GF-D8 (cell line): ENCODE measurements at regions not wholly inside any gene's neighbourhood (a gene's known extent, or its start where the extent isn't known, plus 50 kb on each side); places are given as distances from the start of the nearest gene placed in this dataset.

ENCODE experiments used
- DNase-seq: peaks from one replicate; lab custom pipeline; 2025; lab: John Stamatoyannopoulos, UW

DNA sequence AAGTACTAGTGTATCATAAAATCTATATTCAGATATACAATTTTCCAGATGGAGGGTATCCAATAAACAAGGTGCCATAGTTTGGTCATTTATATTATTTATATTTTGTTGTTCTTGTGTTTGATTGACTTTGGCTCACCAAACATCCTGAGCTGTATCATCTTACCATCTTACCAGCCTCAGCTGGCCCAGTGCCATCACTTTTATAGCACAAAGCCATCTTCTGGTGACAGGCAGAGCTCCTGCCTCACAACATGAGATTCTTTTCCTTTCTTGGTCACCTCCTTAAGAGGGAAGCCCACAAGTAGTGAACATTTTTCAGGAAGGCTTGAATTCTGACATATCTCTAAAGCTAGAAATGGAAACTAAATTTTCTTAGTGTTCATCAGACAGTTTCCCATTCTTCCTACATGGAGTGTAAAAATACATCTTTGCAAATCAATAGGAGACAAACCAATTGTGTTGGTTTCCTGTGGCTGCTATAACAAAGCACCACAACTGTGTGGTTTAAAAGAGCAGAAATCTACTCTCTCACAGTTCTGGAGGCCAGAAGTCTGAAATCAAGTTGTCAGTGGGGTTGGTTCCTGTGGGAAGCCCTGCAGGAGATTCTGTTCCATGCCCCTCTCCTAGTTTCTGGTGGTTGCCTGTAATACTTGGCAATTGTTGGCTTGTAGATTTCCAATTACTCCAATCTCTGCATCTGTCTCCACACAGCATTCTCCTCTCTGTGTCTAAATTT lies 341.8 kb downstream of the MAN2A1 start:
- DNase-seq, result no peak

DNA sequence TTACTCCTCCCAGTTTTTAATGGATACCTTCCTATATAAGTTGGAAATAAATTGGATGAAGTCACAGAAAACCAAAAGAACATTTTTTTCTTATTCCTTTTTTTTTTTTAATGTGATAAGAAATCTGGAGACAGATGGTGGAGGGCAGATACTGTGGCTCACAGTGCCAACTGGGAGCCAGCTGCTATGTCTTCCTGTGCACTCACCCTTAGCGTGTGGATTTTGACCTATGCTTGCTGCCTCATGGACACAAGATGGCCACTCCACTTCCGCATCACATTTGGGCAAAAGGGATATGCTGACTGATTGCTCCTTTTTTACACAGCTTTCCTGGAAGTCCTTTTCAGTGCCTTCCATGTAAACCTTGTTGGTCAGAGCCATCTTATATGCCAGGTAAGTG lies 342.6 kb downstream of the MAN2A1 start:
- DNase-seq, result no peak

DNA sequence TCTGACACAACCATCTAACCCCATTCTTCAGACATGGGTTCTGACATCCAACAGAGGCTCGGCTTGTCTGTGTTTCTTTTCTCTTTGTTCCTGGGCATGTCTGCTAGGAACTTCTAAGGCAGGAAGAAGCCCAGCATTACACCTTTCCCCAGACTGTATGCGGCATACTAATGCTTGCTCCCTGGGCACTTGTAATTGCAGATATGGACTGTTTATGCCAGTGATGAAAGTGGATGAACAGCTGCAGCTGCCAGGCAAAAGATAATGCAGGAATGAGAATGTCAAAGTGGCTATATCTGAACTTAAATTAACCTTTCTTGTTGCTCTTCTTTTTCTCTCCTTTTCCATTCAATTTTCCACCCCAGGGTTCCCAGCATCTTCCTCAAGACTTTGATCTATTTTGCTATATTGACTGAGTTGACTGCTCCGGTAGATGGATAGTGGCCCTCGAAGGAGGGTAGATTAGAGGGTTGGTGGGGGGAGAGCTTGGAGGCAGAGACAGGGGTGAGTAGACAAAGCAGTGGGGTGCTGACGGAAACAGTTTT lies 344.4 kb downstream of the MAN2A1 start:
- DNase-seq, result no peak

DNA sequence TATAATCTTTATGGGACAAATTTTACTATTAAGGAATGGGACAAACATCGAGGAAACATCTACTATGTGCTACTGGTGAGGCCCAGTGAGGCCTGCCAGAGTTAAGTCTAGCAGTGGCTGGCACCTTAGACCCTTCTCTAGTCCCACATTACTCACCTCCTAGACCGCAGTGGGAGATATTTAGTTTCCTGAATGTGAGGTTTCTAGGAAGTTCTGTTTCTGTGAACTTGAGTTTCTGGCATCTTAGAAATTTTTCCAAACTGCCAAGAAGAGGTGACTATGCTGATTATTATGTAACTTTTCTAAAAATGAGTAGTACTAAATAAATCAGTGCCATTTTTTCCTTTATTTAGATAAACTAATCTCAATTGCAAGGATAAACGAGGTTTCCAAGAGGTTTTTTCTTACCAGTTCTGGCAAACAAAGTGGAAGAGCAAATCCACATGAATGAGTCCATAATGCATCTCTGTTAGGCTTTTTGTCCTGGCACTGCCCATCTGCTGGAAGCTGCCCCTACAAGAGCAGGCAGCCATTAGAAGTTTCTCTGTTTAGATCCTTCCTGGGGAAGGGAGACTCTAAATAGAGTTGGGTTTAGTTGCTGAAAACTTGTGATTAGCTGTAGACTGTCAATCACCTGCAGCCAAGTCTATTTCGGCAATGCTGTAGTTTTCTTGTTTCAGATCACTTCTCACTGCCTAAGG lies 348.7 kb downstream of the MAN2A1 start:
- no peak for DNase-seq

DNA sequence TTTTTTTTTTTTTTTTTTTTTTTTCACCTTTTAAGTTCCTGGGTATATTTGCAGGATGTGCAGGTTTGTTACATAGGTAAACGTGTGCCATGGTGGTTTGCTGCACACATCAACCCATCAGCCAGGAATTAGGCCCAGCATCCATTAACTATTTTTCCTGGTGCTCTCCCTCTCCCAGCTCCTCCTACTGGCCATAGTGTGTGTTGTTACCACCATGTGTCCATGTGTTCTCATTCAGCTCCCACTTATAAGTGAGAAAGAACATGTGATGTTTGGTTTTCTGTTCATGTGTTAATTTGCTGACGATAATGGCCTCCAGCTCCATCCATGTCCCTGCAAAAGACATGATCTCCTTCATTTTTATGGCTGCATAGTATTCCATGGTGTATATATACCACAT lies 350.5 kb downstream of the MAN2A1 start:
- DNase-seq, result no peak

DNA sequence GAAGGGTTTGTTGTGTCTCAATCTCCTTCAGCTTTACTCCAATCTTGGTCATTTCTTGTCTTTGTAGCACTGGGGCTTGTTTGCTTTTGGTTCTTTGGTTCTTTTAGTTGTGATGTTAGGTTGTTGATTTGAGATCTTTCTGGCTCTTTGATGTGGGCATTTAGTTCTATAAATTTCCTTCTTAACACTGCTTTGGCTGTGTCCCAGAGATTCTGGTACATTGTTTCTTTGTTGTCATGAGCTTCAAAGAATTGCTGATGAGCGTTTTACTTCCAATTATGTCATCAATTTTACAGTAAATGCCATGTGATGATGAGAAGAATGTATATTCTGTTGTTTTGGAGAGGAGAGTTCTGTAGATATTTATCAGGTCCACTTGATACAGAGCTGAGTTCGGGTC lies 353.3 kb downstream of the MAN2A1 start:
- no peak for DNase-seq

DNA sequence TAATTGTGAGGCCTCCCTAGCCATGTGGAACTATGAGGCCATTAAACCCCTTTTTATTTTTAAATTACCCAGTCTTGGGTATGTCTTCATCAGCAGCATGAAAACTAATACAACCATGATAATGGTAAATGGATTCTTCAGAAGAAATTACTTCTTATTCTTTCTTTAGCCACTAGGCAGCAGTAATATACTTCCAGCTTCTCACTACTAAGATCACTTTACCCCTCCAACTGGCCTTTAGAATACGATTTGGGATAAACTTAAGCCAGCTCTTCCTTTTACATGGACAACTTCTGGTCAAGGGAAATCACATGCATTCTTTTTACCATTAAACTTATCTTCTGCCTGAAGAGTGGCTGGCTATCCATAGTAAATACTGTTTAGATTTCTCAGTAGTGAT lies 355.4 kb downstream of the MAN2A1 start:
- DNase-seq, result no peak

DNA sequence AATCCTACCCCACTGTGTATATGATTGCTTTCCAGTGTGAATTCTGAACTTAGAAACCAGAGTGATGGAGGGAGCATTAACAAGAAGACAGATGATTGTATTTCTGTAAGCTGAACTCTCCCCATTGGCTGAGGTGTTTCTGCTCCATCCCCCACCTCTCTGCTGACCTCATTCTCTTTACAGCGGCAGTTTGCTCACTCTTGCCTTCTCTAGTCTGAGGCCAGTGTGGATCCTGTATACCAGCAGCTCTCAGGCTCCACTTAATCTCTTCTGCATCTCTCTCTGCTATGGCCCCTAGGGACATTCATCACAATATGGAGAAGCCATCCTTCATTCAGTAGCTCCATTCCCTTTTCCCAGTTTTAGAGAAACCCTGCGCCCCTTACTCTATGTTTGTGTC lies 358.8 kb downstream of the MAN2A1 start:
- DNase-seq, result no peak

DNA sequence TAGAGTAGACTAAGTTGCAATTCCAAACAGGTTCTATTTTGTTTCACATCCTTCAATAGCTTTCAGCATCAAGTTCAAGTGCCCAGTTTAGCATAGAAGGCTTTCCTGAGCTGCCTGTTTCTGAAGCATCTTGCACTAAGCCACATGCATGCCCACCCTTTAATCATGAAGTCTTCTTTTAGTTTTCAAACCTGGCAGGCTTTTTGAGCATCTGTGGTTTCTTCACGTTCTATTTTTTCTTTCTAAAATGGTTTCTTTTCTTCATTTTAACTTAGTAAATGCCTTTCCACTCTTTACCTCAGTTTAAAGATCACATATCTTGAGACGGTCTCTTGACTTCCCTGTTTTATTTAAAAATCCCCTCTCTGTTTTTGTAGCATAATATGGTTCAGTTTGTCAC lies 360.1 kb downstream of the MAN2A1 start:
- DNase-seq, result no peak

DNA sequence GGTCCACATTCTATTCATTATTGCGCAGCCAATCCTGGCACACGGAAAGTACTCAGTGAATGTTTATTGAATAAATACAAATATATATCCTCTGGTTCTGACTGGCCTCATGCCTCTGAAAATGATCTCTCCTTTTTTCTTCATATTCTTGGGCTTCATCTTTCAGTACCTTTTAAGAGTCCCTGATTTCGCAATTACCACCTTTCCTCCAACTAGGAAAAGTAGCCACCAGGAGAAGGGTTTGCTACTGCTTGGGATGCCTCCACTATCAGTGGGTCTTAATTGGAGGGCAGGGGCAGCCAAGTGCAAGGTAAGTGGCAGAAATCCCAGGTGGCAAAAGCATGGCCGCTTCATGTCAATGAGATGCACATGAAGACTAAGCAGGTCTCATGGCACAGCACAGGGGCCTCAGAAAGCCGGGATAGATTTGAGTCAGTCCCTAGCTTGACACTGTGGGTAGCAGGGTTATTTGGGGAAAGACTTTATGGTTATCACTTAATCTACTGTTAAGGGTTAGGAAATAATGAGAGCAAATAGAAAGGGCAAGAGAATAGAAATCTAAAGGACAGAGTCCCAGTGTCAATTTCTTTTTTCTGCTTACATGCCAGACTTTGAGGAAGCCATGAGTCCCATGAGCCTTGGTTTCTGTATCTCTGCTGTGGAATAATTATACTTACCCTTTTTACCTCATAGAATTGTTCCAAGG lies 361.1 kb downstream of the MAN2A1 start:
- no peak for DNase-seq

DNA sequence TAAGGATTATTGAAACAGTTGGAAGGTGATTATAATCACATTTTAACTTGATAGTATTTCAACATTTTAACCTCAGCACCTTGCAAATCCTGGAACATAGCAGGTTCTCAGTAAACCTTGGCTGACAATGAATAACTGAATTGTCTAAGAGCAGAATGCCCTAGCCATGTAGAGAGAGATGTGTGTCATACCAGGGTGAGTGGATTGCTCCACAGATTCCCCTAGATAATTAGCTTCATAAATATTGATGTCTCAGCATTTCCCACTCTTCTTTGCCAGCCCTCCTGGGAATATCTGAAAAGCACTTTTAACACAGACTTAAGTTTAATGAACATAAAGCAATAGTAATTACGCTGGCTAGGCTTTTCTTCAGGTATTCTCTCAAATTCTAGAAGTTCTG lies 363.5 kb downstream of the MAN2A1 start:
- DNase-seq, result no peak

DNA sequence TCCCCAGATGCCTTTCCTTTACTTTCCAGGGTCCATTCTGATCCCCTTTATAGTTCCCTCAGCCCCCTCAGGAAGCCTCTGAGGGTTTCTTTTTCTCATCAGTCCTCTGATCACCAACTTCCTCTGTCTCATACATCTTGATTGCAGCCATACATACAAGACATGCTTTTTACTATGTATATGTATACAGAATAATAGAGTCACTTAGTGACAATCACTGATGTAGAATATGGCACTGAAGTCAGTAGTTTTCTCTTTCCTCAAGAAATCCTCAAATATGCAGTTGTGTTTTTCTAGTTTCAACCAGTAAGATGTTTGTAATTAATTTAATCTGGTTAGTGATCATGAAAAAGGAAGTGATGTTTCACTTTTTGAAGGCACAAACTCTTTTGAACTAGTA lies 364.1 kb downstream of the MAN2A1 start:
- no peak for DNase-seq

DNA sequence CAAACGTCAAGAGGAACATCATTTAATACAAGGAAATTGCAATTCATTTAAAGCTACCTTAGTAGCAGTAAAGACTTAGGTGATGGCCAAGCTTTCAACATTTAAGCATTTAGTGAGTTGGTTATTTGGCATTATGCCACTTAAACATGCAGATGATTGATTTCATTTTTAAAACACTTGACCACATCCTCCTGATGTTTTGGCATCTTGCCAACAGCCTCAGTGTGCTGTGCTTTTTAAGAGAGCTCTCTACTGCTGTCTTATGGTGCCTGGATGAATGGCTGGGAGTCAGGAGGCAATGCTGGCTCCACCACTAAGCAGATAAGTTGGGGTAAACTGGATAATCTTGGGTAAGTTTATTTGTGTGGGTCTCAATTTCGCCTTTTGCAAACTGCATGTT lies 364.5 kb downstream of the MAN2A1 start:
- DNase-seq, result no peak

DNA sequence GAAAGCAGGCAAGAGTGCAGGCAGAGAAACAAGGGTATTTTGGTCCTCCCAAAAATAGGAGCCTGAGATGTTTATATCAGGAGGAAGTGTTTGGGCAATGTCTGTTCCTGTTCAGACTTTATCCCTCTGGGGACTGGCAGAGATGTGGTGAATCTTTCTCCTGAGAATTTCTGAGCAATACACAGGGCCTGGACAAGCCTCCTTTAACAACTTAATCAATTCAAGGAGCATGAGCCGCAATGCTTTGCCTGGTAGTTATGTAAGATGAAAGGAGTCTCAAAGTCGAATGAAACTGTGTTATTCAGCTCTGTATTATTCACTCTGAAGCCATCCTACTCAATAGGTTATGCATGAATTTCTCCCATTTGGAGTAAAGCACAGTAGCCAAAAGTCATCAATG lies 365.6 kb downstream of the MAN2A1 start:
- no peak for DNase-seq

DNA sequence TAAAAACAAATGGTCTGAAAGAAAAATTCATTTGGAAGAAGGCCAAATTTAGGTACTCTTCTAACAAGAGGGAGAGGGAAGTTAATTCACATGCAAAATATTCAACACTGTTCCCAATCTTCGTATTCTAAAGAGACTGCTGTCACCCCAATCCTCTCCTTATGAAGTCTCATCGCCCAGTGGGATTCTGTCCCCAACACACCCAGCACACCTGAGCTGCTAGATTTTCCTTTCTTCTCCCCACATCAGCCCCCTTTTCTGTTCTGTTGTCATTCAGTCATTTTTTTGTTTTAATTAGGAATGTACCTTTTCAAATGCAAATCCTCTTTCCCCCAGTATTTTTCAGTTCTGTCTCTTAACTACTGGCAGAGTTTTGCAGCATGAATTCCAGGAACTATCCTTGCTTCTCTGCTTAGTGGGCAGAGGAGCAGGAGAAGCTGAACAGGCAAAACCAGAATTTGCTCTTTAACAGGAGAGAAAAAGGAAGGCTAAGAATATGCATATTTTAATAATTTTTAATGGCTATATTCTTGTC lies 366.9 kb downstream of the MAN2A1 start:
- no peak for DNase-seq

DNA sequence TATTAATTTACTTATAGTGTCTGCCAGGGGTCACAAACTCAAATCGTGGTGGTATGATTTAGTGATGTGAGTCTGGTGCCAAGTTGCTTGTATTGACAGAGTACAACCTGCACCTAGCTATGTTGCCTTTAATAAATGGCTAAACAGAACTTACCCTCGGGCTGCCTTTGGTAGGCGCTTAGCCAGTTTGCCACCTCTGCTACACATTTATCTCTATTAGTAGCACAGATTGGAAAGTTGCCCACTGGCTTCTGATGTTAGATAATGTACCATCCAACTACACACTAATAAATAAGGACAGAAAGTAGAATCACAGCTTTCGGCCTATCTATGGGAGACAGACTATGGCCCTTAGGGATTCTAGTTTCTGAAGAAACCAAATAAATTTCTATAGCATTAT lies 368.4 kb downstream of the MAN2A1 start:
- DNase-seq, result no peak

DNA sequence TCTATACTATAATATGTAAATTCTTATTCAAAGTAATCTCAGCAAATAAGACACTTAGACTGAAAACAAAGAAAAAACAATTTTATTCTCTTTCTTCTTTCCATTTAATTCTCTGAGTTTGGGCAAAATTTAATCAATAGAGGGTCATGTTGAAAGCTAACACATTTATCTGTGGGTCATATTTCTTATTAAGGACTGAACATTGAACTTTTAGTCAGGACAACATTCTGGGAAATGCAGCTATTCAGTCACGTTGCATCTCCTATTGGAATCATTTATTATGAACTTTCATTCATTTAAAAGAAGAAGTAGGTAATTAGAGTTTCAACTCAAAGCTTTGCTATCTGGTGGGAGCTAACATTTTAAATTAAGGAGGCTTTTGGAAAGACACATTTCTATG lies 372.5 kb downstream of the MAN2A1 start:
- no peak for DNase-seq

DNA sequence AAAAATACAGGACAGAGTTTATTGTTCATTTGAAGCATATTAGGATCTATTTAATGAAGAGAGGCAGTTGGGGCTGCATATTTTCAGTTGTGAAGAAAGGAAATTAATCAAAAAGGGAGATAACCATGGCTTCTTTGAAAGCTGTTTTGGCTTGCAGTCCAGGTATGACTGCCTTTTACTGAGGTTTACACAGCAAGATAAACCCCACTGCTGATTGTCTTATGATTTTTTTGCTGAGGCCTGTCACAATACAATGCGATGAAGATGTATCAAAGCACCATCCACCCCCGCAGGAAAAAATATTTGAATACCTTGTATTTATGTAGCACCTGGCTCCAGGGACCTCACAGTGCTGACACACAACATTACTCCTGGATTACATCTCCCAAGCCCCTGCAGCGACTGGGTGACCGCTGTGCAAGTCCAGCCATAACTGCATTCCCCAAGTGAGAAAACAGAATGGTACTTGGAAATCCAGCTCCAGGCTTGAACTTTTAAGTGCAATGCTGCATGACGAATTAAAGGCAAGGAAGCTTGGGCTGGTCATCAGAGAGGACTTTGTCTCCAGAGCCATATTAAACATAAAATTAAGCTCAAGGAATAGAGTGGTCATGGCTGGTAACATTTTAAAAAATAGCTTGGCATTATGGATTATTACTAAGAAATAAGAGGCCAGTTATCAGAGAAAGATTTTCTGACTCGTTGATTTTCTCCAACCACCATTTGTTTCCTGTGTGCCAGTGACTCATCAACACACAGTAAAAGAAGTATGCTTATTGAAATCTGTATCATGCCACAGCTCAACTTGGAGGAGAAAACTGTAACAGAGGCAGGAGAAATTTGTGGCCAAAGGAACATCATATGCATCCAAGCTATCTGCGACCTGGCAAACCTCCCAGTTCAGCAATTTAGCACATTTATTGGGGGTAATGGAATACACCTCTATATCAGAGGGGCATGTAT lies 374.2 kb downstream of the MAN2A1 start:
- no peak for DNase-seq

DNA sequence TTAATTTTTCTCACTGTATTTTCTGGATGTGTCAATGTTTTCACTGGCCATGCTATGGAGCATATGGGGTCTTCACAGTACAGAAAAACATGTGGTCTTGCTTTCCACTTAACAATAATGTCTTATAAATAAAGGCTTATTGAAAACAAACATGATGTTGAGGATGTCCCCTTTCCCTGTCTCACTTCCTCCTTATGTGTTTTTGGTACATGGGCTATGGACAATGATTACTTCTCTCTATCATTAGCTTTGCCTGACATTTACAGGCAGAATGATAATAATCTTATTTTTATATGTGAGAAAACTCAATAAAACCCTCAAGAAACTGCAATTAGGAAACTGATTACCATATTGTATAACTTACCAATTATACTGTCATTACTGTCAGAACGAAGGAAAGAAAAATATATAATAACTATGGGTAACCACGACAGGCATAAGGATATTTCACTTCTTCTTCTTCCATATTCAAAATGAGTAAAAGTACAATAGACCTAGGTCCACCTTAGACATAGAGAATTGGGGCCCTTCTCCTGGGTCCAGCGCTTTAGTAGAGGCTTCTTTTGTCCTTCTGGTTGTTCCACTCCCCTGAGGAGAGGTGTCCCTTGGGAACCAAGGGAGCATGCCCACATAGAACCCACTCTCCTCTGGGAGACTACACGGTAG lies 375.0 kb downstream of the MAN2A1 start:
- DNase-seq, result no peak

DNA sequence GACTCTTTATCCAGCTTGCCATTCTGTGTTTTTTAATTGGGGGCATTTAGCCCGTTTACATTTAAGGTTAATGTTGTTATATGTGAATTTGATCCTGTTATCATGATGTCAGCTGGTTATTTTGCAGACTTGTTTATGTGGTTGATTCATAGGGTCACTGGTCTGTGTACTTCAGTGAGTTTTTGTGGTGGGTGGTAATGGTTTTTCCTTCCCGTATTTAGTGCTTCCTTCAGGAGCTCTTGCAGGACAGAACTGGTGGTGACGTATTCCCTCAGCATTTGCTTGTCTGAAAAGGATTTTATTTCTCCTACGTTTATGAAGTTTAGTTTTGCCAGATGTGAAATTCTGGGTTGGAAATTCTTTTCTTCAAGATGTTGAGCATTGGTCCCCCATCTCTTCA lies 381.1 kb downstream of the MAN2A1 start:
- DNase-seq, result no peak

DNA sequence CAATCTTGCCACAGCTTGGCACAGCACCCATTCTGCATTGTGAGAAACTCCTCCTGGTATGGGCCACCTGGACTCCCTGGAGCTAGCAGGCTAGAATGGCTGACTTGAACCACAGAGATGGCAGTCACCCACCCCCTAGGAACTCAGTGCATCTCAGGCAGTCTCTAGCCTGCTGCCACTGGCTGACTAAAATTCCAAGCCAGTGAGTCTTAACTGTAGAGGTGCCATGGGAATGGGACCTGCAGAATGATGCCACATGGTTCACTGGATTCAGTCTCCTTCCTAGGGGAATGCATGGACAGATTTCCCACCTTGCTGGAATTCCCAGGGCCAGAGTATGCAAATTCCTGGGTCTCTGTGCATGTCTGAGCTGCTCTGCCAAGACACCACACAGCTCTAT lies 382.9 kb downstream of the MAN2A1 start:
- no peak for DNase-seq
